GM18499 (cell line): ENCODE measurements at regions not wholly inside any gene's neighbourhood (a gene's known extent, or its start where the extent isn't known, plus 50 kb on each side); places are given as distances from the start of the nearest gene placed in this dataset.

Experiments used
- ATAC-seq: cut with Tn5 transposase; IDR thresholded peaks from one replicate; pipeline ENCODE4 v1.9.1; 2021; ENCODE audit warnings: moderate number of reproducible peaks; ENCODE audit not compliant: insufficient read depth, unreplicated experiment

DNA sequence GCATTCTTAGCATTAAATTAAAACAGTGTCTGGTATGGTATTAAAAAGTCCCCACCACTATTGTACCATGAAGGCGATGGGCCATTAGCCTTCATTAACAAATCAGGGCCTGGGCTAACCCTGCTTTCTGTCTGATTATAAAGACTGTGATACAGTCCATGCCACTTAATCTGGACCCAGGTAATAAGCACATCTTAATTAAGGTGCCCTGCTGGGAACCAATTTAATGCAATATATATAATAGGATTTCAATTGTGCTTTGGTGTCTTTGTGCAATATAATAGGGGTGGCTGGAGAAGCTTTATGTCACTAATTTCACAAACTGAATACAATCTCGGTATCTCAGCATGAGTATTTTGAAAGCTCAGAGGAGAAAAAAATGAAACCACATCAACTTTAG lies 64.4 kb upstream of the CDH8 start:
- no peak for ATAC-seq

DNA sequence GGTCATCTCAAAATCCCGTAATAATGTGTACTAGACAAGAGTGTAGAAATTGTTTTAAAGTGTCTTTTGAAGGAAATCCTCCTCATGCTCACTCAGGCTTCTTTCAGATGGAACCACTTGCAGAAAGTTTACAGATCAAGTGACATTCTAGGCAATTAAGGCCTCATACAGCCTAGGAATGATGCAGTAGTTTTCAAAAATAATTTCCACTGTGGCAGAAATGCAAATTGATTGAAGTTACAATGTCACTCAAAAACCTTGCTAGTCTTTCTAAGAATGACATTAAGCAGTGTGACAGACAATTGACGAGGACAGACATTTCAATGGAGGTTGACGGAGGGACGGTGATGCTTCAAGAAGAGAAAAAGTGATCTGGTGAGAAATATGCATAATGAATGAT lies 53.5 kb upstream of the CDH8 start:
- ATAC-seq: no peak

DNA sequence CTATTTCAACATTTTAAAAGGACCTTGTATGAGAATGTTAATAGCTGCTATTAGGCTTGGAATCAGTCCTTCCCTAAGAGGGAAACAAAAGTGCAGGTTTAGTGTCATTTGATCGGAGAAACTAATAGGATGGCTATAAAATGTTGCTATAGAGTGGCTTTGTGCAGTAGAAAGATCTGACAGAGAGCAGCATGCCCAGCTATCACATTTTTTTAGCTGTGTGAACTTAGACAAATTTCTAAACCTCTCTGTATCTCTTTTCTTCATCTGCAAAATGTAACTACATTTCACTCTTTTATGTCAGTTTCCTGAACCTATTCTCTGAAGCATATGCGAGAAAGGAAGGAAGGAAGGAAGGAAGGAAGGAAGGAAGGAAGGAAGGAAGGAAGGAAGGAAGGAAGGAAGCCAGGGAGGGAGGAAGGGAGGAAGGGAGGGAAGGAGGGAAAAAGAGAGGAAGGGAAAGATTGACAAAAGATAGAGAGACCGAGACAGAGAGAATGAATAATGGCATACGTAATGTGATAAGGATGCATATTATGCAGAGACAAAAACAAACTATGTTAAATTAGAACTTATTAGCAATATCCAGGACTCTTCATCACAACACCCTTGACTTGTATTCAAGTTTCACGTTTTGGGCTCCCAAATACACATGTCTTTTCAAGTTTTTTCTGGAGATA lies 52.6 kb upstream of the CDH8 start:
- no peak for ATAC-seq
